ENCODE measurements at regions not wholly inside any gene's neighbourhood (a gene's known extent, or its start where the extent isn't known, plus 50 kb on each side); places are given as distances from the start of the nearest gene placed in this dataset.

DNA sequence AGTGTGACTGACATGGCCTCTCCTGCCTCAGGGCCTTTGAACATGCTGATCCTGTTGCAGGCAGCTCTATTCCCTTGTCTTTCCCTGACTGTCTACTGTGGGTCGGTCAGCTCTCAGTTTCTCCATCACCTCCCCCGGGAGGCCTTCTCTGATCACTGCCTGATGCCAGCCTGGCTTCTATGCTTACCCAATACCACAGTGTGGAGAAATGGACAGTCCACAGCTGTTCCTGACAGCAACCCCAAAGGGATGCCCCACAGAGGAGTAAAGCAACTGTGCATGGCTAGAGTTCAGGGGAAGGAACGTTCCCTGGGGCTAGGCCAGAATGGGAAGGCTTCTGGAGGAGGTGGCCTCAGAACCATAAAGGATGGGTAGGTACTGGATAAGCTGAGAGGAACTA is 354.3 kb downstream of the MIAT start:
- peaks cover 0 to 6% of the 10 kb centered on the region in 2 donors for H3K27me3 Mint-ChIP-seq
- H3K9me3 Mint-ChIP-seq: peaks cover 0 to 2% of the 10 kb centered on the region in 2 donors
- no peak overlapping the region for H3K27ac Mint-ChIP-seq
- ATAC-seq (replicated peaks) (no peak), DNase-seq (no peak)
- H3K4me3 Mint-ChIP-seq: no peak overlapping the region
- H3K36me3 Mint-ChIP-seq: no peaks in the 10 kb centered on the region
- no peaks in the 10 kb centered on the region for H3K4me1 Mint-ChIP-seq

DNA sequence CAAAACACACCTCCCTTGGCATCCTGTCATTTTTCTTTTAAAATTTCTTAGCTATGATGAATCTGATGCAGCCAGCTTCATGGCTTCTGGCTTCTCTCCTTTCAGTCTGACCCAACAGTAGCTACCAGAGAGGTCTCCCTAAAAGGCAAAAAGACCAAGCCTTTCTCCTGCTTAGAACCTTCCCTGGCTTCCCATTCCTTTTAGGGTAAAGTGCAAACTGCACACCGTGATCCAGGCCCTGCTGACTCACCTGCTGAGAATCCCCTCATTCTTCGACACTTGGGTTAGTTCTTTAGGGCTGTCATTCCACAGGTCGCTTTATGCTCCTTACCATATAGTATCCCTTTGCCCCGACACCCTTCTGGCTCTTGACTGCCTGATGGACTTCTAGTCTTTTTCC is 362.4 kb downstream of the MIAT start:
- H3K4me1 Mint-ChIP-seq: no peaks in the 10 kb centered on the region
- H3K36me3 Mint-ChIP-seq: no peaks in the 10 kb centered on the region
- peaks cover 24 to 39% of the 10 kb centered on the region in 2 donors for H3K27me3 Mint-ChIP-seq
- peaks cover 5 to 6% of the 10 kb centered on the region in 2 donors for H3K9me3 Mint-ChIP-seq
- H3K4me3 Mint-ChIP-seq: no peak overlapping the region
- DNase-seq (no peak), ATAC-seq (replicated peaks) (no peak)
- H3K27ac Mint-ChIP-seq: no peak overlapping the region

DNA sequence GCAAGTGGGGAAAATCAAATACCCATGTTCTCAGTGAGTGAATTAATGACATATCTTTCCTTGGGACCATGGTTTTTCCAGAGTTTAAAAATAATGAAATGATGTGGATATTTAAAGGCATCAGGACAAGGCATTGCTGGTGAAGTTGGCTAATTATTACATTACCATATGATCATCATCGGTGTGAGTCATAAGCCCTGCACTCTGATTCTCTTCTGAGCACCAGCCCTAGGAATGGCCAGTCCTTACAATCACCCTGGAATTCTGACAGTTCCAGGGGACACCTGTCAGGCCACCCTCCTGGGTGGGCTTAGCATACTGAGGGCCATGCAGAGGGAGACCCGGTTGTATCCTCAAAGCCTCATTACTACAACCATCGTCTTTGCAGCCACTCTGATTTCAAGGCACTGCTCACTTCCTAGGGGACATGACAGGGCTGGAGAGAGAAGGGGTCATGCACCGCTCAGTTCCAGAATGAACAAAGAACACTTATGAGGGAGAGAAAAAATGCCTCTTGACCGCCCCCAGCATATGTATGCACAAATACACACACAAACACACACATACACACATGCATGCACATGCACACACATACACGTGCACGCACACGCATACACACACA is 365.0 kb downstream of the MIAT start:
- Mint-ChIP-seq H3K4me1 (no peaks in the 10 kb centered on the region), H3K27ac (no peak overlapping the region), H3K36me3 (no peaks in the 10 kb centered on the region), H3K9me3 (peaks cover 5 to 6% of the 10 kb centered on the region in 2 donors), H3K27me3 (peaks cover 29 to 45% of the 10 kb centered on the region in 2 donors), H3K4me3 (no peak overlapping the region)
- ATAC-seq (replicated peaks) (no peak), DNase-seq (no peak)

DNA sequence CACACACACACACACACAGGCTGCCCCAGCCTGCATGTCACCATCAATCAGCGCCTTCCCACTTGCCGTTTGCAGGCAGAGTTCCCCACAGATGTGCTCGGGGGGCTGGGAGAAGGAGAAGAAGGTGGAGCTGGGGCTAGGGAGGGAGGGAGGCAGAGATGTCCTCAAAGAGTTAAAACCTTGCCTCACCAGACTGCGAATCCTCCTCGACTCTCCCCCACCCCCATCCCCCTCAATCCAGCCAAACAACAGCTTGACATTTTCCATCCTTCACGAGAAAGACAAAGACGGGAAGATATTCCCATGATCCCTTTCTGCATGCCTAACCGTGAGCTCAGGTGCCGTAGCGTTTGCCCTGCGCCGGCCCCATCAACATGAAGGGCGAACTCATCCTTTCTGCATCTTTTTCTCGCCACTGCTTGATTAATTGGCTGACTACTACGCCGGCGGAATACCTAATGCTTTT is 365.5 kb downstream of the MIAT start:
- no peak overlapping the region for H3K4me3 Mint-ChIP-seq
- no peaks in the 10 kb centered on the region for H3K4me1 Mint-ChIP-seq
- no peaks in the 10 kb centered on the region for H3K36me3 Mint-ChIP-seq
- ATAC-seq (replicated peaks): no peak
- H3K27me3 Mint-ChIP-seq: peaks cover 29 to 42% of the 10 kb centered on the region in 2 donors
- DNase-seq: no peak
- H3K9me3 Mint-ChIP-seq: peaks cover 5 to 6% of the 10 kb centered on the region in 2 donors
- no peak overlapping the region for H3K27ac Mint-ChIP-seq

DNA sequence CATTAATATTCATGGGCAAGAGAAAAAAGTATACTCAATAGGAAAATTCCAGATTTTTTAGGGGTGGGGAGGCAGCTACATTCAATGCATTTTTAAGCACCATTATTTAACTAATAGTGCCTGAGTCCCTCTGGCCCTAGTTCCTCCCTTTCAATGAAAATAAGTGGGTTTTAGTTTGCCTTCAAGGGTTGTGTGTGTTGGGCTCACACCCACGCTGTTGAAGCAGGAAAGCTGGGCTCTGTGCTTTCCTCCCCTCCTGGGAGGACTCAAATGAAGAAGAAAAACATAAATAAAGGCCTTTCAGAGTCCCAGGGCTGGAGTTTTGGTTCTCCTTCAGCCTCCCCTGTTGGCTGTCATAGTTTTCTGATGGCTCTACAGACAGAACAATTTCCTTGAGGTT is 366.2 kb downstream of the MIAT start:
- H3K4me3 Mint-ChIP-seq: no peak overlapping the region
- no peaks in the 10 kb centered on the region for H3K36me3 Mint-ChIP-seq
- H3K27me3 Mint-ChIP-seq: peaks cover 25 to 35% of the 10 kb centered on the region in 2 donors
- DNase-seq: no peak
- no peak overlapping the region for H3K27ac Mint-ChIP-seq
- H3K9me3 Mint-ChIP-seq: peaks cover 4 to 5% of the 10 kb centered on the region in 2 donors
- no peaks in the 10 kb centered on the region for H3K4me1 Mint-ChIP-seq
- no peak for ATAC-seq (replicated peaks)

DNA sequence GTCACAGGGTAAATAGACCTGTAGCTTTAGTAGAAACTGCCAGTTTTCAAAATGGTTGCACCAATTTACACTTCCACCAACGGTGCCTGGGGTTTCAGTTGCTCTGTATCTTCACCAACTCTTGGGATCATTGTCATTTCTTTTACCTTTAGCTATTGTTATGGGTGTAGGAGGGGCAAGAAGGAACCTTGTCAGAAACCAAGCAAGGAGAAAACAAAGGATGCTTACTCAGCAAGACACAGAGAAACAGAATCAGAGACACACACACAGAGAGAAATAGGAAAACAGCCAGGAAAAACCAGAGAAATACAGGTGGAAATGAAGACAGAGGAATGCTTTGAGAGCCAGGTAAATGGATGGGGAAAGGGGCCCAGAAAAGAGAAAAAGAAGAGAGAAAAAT is 367.6 kb downstream of the MIAT start:
- Mint-ChIP-seq H3K4me1 (no peaks in the 10 kb centered on the region), H3K9me3 (peaks cover 6 to 11% of the 10 kb centered on the region in 2 donors), H3K36me3 (no peaks in the 10 kb centered on the region), H3K27ac (no peak overlapping the region), H3K27me3 (peaks cover 16 to 25% of the 10 kb centered on the region in 2 donors), H3K4me3 (no peak overlapping the region)
- DNase-seq (no peak), ATAC-seq (replicated peaks) (no peak)

DNA sequence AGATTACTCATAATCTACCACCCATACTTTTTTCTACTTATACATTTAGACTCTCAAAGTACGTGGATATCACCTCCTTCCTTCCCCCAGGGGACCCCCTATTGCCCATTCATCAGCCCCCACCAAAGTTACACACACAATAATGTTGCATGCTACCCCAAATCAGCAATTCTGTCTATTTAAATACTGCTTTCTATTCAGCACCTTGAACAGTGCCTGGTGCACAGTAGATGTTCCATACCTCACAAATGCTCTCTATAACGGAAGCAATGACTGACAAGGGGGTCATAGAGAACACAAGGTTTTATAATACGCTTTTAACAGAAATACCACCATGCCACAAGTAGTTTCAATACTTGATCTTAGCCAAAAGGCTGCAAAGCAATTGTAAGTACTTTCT is 370.7 kb downstream of the MIAT start:
- H3K36me3 Mint-ChIP-seq: no peaks in the 10 kb centered on the region
- H3K27me3 Mint-ChIP-seq: peaks cover 17 to 26% of the 10 kb centered on the region in 2 donors
- DNase-seq (no peak), ATAC-seq (replicated peaks) (no peak)
- H3K4me3 Mint-ChIP-seq: no peak overlapping the region
- H3K9me3 Mint-ChIP-seq: peaks cover 6 to 11% of the 10 kb centered on the region in 2 donors
- H3K4me1 Mint-ChIP-seq: no peaks in the 10 kb centered on the region
- no peak overlapping the region for H3K27ac Mint-ChIP-seq

DNA sequence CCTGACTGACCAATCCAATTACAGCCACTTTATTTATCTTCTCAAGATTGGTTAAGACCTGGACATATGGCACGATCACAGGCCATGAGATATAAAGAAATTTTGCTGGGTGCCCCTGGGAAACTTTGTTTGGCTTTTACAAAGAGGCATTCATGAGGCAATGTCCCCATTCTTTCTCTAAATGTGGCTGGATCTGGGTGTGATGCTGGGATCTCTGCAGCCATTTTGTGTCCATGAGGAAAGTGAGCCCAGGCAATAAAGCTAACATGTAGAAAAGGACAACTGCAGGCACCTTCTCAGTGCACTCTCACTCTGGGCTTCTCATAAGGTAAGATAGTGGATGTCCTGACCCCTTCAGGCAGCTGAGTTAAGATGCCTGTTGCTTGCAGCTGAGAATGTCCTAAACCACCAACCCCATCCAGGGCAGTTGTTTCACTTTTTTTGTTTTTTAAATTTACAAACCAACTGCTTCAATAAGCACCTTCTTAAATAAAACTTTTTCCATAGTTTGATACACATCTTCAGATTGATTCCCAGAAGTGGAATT is 372.3 kb downstream of the MIAT start:
- Mint-ChIP-seq H3K27ac (no peak overlapping the region), H3K27me3 (peaks cover 24 to 34% of the 10 kb centered on the region in 2 donors), H3K9me3 (peaks cover 6 to 11% of the 10 kb centered on the region in 2 donors), H3K4me3 (no peak overlapping the region), H3K36me3 (no peaks in the 10 kb centered on the region), H3K4me1 (no peaks in the 10 kb centered on the region)
- ATAC-seq (replicated peaks): no peak
- no peak for DNase-seq

DNA sequence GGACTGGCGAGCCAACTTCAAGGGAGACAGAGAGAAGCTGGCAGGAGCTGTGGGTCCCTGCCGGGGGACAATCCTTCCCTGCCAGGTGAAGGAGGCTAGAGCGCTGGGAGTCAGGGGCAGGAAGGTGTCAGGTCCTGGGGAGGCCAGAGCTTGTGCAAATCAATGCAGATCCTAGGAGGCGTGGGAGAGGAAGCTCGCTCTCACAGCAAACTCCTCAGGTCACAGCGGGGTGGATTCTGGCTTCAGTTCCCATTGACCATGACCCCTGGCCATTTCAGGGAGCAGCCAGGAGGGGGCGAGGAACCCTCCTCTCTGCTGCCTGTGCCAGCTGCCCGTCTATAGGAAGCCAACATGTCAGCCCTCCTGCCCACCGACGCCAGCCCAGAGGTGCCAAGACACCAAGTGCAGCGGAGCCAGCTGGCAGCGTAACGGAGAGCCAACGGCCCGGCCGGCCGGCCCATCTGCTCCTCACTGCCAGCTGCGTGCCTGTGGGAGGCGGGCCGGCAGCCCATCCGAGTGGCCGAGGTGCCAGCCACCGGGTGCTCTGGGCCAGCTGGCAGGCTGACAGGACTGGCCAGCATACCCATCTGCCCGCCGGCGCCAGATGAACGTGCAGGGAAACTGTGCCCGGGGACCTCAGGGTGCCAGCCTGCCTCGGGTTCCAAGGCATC is 374.8 kb downstream of the MIAT start:
- Mint-ChIP-seq H3K9me3 (peaks cover 6 to 11% of the 10 kb centered on the region in 2 donors), H3K27ac (no peak overlapping the region), H3K4me1 (no peaks in the 10 kb centered on the region), H3K4me3 (no peak overlapping the region), H3K27me3 (peaks cover 19 to 28% of the 10 kb centered on the region in 2 donors), H3K36me3 (no peaks in the 10 kb centered on the region)
- DNase-seq (no peak), ATAC-seq (replicated peaks) (no peak)

DNA sequence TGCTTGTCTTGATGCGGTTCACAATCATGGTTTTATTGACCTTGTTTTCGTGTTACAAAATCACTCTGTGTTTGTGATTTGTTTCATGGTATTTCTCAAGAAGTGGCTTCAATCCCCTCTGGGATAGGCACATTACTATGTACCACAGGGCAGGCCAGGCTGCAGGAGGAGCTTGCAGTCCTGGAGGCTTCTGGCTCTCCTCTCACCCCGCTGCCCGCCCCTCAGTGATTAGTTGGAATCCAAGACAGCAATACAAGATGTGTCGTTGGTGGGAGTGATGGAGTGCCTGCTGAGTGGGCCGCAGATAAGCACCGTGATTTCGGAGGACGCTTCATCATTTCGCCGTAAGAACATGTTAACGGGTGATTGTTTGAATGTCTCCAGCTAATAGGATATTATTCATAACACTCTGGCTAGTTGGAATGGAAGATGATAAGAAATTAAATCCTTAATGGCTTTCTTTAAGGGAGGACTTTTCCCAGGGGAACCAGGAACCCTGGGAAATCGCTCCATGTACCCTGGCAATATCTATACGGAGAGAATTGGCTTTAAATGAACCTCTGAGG is 384.4 kb downstream of the MIAT start:
- DNase-seq (no peak), ATAC-seq (replicated peaks) (no peak)
- Mint-ChIP-seq H3K4me1 (no peaks in the 10 kb centered on the region), H3K27me3 (peaks cover 14 to 20% of the 10 kb centered on the region in 2 donors), H3K27ac (no peak overlapping the region), H3K36me3 (no peaks in the 10 kb centered on the region), H3K4me3 (no peak overlapping the region), H3K9me3 (peaks cover 4% of the 10 kb centered on the region in 2 donors)

DNA sequence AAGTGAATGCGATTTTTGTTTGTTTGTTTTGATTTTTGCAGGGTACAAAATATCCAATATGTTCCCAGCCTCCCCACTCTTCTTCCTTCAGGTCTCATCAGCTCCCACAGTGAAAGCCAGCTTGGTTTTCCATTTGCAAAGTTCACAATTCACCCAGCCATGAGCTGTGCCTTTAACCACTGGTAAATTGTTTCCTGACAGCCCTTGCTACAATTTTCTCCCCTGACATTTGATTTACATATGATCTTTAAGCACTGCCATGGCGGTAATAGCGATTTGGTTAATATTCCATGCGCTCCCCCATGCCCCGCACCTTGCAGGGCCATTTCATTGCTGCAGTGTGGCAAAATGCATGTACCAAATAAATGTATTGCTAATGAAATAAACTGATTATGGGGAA is 385.9 kb downstream of the MIAT start:
- DNase-seq (no peak), ATAC-seq (replicated peaks) (no peak)
- Mint-ChIP-seq H3K27ac (no peak overlapping the region), H3K9me3 (peaks cover 3% of the 10 kb centered on the region in 2 donors), H3K27me3 (peaks cover 12 to 17% of the 10 kb centered on the region in 2 donors), H3K4me1 (no peaks in the 10 kb centered on the region), H3K36me3 (no peaks in the 10 kb centered on the region), H3K4me3 (no peak overlapping the region)

DNA sequence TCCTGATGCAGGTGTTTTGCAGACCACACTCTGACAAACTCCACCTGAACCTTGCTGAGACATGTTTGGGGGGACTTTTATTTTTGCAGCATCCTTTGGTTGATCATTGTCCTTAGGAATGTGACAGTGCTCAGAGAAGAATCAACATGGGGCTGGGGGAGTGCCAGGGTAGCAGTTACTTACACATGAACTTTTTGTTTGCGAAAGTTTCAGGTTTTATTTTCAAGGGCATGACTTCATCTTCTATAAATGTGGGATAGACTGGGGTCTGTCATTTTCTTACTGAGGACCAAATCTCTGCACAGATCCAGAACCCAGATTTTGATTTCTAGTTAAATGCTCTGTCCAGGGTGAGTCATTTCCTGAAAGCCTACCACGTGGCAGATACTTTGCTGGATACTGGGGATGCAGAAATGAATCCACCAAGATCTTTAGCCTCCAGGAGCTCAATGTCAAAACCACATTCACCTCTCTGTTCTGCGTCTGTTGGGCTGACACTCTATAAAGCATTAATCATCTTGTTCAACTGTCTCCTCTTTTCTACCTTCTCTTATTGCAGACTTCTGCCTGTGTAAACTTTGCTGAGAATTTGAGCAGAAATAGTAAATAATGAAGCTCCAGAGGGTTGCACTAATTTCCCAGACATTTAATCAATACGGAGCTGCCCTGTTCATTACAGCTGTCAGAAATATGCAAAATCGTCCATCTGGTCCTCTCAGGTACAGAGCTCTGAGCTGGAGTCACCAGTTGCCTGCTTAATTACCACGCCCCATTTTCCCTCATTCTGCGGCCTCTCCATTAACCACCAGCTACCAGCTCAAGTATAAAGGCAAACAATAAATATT is 387.9 kb downstream of the MIAT start:
- no peaks in the 10 kb centered on the region for H3K36me3 Mint-ChIP-seq
- peaks cover 12 to 17% of the 10 kb centered on the region in 2 donors for H3K27me3 Mint-ChIP-seq
- no peaks in the 10 kb centered on the region for H3K9me3 Mint-ChIP-seq
- no peak overlapping the region for H3K4me3 Mint-ChIP-seq
- H3K4me1 Mint-ChIP-seq: no peaks in the 10 kb centered on the region
- no peak overlapping the region for H3K27ac Mint-ChIP-seq
- no peak for ATAC-seq (replicated peaks)
- no peak for DNase-seq

DNA sequence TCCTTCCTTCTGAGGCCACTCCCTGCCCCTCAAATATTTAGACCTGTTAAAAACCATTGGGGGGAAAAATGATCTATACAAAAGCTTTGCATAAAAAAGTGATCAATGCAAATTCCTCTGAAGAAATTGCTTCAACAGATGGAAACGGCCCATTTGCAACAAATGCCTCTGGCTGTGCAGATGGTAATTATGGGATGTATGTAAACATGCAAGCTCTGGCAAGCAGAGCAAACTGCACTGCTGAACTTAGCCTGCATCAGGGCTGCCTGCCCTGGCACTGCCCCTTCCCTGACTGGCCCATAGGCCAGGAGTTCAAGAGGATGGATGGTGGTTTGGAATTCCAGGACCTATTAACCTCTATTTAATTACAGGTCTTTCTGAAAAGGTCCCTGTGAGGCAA is 388.7 kb downstream of the MIAT start:
- Mint-ChIP-seq H3K36me3 (no peaks in the 10 kb centered on the region), H3K4me1 (no peaks in the 10 kb centered on the region), H3K27ac (no peak overlapping the region), H3K4me3 (no peak overlapping the region), H3K9me3 (no peaks in the 10 kb centered on the region), H3K27me3 (peaks cover 15 to 24% of the 10 kb centered on the region in 2 donors)
- ATAC-seq (replicated peaks) (no peak), DNase-seq (no peak)

DNA sequence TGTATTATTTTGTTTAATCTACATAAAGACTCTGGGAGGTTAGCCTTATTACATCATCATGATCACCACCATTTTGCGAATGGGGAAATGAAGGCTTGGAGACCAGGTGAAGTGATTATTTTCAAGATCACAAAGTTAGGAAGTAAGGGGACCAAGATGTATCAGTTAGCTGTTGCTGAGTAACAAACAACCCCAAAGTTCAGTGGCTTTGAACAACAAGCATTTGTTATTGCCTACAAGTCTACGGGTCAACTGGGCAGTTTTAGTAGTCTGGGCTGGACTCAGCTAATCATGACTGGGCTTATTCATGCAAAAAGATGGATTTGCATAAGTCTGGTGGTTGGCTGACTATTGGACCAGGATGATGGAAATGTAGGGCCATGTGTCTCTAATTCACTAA is 389.2 kb downstream of the MIAT start:
- no peaks in the 10 kb centered on the region for H3K4me1 Mint-ChIP-seq
- H3K27me3 Mint-ChIP-seq: peaks cover 17 to 23% of the 10 kb centered on the region in 2 donors
- no peaks in the 10 kb centered on the region for H3K9me3 Mint-ChIP-seq
- no peak for DNase-seq
- no peak for ATAC-seq (replicated peaks)
- no peak overlapping the region for H3K4me3 Mint-ChIP-seq
- H3K36me3 Mint-ChIP-seq: no peaks in the 10 kb centered on the region
- H3K27ac Mint-ChIP-seq: no peak overlapping the region

All from stimulated activated naive B cell treated with anti-CD40 and anti-IgM and Interleukin-4, amounts not matched to agents 10 μg/mL and 1 μg/mL and 100 μg/mL, for 72 hours (primary cell).